Esophagus squamous epithelium (tissue), 5 donors: ENCODE measurements at regions not wholly inside any gene's neighbourhood (a gene's known extent, or its start where the extent isn't known, plus 50 kb on each side); places are given as distances from the start of the nearest gene placed in this dataset.
A peak's percentile ranks its signal among the peaks of the same experiment; 100 is the strongest.

Experiments
- DNase-seq: peaks from one replicate; lab custom pipeline; 2025; lab: John Stamatoyannopoulos, UW
- H3K27ac ChIP-seq, 4 donors: fragments of 200-600 bp; sonication (generic); one replicate each; pipeline ENCODE4 v1.5.1; 2016 to 2019; ENCODE audit warnings: mild to moderate bottlenecking in 1 of 4
- H3K27me3 ChIP-seq, 4 donors: fragments of 200-600 bp; sonication (generic); 1 replicate in 3 of 4; 2 replicates in 1 of 4; pipeline versions ENCODE4 v1.5.1 to v1.6.0; 2017 to 2021; ENCODE audit warnings: antibody characterized with exemption in 1 of 4
- H3K36me3 ChIP-seq, 3 donors: fragments of 200-600 bp; sonication (generic); one replicate each; pipeline ENCODE4 v1.5.1; 2016 to 2019
- H3K4me1 ChIP-seq, 3 donors: fragments of 200-600 bp; sonication (generic); one replicate each; pipeline ENCODE4 v1.5.1; 2017 to 2019
- H3K4me3 ChIP-seq, 4 donors: fragments of 200-600 bp; sonication (generic); 1 replicate in 3 of 4; 2 replicates in 1 of 4; pipeline ENCODE4 v1.5.1; 2016 to 2019; ENCODE audit warnings: mild to moderate bottlenecking in 2 of 4, moderate library complexity in 1 of 4
- H3K9me3 ChIP-seq, 3 donors: fragments of 200-600 bp; sonication (generic); one replicate each; pipeline ENCODE4 v1.5.1; 2016 to 2019
- POLR2A ChIP-seq, 4 donors: fragments of 450-650 bp; IDR thresholded peaks; one replicate each; pipeline ENCODE4 v1.6.1; 2017; ENCODE audit warnings: antibody characterized with exemption in 4 of 4, mild to moderate bottlenecking in 4 of 4, moderate library complexity in 3 of 4
- WGBS, 2 donors: methylation state at CpG; one replicate each; pipeline ENCODE4 v1.1.5; 2018; 5-methylcytosine and 5-hydroxymethylcytosine counted together
- intact Hi-C: fragments of 100-400 bp; cut with DNase I; formaldehyde crosslinking; loops from one replicate; pipeline ENCODE4 v1.15.0; 2022
- TF ChIP-seq, protein P1 (sequence below), 6 experiments: fragments of 450-650 bp in 4 of 6; fragments of 200-600 bp in 2 of 6; sonication (generic) in 2 of 6; IDR thresholded peaks; one replicate each; pipeline ENCODE4 v1.5.1; 2016 to 2019; ENCODE audit warnings: antibody characterized with exemption in 6 of 6, mild to moderate bottlenecking in 4 of 6, moderate library complexity in 4 of 6
- donor health status: DM: yes; HTN: yes; CAD: no.

- no peak overlapping the region for H3K4me3 ChIP-seq
- H3K36me3 ChIP-seq, result no peaks in the 10 kb centered on the region
- no peaks in the 10 kb centered on the region for H3K4me1 ChIP-seq
- H3K27ac ChIP-seq, result no peak overlapping the region
- intact Hi-C loops, result no loop called here
- 89 to 96% methylated on average over 3 of the region's 3 CpGs for WGBS, 2 donors
- TF ChIP-seq, protein P1, sequence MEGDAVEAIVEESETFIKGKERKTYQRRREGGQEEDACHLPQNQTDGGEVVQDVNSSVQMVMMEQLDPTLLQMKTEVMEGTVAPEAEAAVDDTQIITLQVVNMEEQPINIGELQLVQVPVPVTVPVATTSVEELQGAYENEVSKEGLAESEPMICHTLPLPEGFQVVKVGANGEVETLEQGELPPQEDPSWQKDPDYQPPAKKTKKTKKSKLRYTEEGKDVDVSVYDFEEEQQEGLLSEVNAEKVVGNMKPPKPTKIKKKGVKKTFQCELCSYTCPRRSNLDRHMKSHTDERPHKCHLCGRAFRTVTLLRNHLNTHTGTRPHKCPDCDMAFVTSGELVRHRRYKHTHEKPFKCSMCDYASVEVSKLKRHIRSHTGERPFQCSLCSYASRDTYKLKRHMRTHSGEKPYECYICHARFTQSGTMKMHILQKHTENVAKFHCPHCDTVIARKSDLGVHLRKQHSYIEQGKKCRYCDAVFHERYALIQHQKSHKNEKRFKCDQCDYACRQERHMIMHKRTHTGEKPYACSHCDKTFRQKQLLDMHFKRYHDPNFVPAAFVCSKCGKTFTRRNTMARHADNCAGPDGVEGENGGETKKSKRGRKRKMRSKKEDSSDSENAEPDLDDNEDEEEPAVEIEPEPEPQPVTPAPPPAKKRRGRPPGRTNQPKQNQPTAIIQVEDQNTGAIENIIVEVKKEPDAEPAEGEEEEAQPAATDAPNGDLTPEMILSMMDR (IDR thresholded peaks at IDR 0.05), result no peak
- no peak for TF ChIP-seq POLR2A (IDR thresholded peaks at IDR 0.05)
- H3K27me3 ChIP-seq, result no peaks in the 10 kb centered on the region
- DNase-seq, result no peak
- no peaks in the 10 kb centered on the region for H3K9me3 ChIP-seq
Observed at GRCh38 chr10:124204726-124205125, 111.3 kb upstream of the CHST15 start.

DNA sequence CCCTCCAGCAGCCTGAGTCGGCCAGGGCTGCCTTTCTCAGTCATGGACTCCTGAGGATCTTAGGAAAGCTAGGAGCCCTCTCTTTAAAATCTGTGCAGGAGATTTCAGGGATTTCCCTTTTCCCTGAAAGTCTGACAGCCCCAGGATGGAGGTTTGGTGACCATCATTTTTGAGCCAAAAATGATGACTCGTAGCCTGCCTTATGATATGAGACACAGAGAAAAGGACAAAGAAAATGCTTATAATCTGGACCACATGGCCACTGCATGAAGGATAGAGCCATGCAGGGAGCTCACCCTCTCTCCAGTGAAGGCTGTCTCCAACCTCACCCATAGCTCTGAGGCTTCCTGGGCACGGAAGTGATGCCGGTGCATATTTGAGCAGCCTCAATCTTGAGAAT, 106.6 kb upstream of the CHST15 start:
- Histone ChIP-seq H3K27me3 (no peaks in the 10 kb centered on the region), H3K4me1 (peaks cover 0 to 13% (median 0%) of the 10 kb centered on the region in 3 donors), H3K9me3 (no peaks in the 10 kb centered on the region), H3K27ac (no peak overlapping the region), H3K4me3 (no peak overlapping the region), H3K36me3 (no peaks in the 10 kb centered on the region)
- WGBS, 2 donors, result 85 to 94% methylated on average over 3 to 4 of the region's 4 CpGs
- TF ChIP-seq POLR2A (IDR thresholded peaks at IDR 0.05), result no peak
- TF ChIP-seq, protein P1 (IDR thresholded peaks at IDR 0.05), result no peak
- no peak for DNase-seq
- intact Hi-C loops, result no loop called here

DNA sequence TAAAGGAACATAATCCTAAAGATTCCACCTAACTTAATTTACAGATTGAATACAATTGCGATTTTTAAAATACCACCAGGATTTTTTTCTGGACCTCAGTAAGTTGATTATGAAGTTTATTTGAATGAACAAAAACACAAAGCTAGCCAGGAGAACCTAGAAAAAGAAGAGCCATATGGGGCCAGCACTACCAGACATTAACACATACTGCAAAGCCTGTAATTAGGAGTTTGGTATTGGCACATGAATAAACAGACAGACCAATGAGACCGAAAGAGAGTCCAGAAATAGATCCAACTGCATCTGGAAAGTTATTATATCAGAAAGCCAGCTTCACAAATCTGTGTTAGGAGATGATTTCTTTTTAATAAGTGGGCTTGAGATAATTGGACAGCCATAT, 105.5 kb upstream of the CHST15 start:
- 81 to 83% methylated on average over 2 of the region's 2 CpGs for WGBS, 2 donors
- no peak for DNase-seq
- H3K27me3 ChIP-seq, result no peaks in the 10 kb centered on the region
- no peaks in the 10 kb centered on the region for H3K9me3 ChIP-seq
- no peak overlapping the region for H3K27ac ChIP-seq
- H3K36me3 ChIP-seq, result no peaks in the 10 kb centered on the region
- peaks cover 0 to 13% (median 0%) of the 10 kb centered on the region in 3 donors for H3K4me1 ChIP-seq
- TF ChIP-seq, protein P1 (IDR thresholded peaks at IDR 0.05), result no peak
- TF ChIP-seq POLR2A (IDR thresholded peaks at IDR 0.05), result no peak
- intact Hi-C loops, result no loop called here
- H3K4me3 ChIP-seq, result no peak overlapping the region

- no peak for DNase-seq
- no peak for TF ChIP-seq POLR2A (IDR thresholded peaks at IDR 0.05)
- TF ChIP-seq, protein P1 (IDR thresholded peaks at IDR 0.05), result no peak
- Histone ChIP-seq H3K9me3 (no peaks in the 10 kb centered on the region), H3K27ac (peak overlapping the region in 2 of 4 donors; percentile 61 to 70), H3K4me1 (peaks cover 0 to 13% (median 0%) of the 10 kb centered on the region in 3 donors), H3K36me3 (no peaks in the 10 kb centered on the region), H3K27me3 (no peaks in the 10 kb centered on the region), H3K4me3 (no peak overlapping the region)
- intact Hi-C loops, result no loop called here
- WGBS, 2 donors, result 71 to 75% methylated on average over 5 of the region's 5 CpGs
Observed at GRCh38 chr10:124198125-124198501, 104.7 kb upstream of the CHST15 start.

DNA sequence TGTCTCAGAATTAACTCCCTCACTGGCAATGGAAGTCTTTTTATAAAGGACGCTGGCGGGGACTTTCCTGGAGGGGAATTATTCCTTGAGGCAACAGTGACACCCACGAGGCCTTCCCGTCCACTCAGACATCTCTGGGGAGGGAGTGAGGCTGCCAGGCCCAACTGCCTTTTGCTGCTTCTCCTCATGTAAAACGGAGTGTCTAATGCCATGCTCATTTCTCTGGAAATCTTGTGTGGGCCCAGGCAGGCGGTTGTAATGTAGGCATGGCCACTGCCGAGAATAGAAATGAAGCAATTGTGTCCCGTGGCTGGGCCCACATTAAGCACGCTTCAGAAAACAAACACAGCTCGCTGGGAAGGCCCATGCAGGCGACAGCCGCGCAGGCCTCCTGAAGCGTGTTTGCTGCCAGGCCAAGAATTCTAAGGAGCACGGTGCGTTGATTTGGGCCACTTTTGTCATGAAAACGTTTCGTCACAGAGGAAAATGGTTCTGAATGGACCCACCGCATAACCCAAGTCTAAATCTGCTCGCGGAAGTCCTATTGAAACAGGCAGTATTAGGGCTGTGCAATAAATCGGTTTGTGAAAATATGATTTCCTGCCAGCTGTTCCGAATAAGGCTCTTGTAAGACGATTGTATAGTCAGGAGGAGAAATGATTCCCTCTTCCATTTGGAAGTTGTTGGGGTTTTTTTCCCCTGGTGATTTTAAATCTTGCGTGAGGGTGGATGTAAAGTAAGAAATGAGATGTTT, 104.2 kb upstream of the CHST15 start:
- intact Hi-C loops, result no loop called here
- Histone ChIP-seq H3K27me3 (no peaks in the 10 kb centered on the region), H3K9me3 (no peaks in the 10 kb centered on the region), H3K36me3 (no peaks in the 10 kb centered on the region), H3K4me3 (no peak overlapping the region), H3K27ac (peak overlapping the region in 3 of 4 donors; percentile 13 to 70 (median 61)), H3K4me1 (peaks cover 0 to 13% (median 0%) of the 10 kb centered on the region in 3 donors)
- TF ChIP-seq, protein P1 (IDR thresholded peaks at IDR 0.05), result no peak
- TF ChIP-seq POLR2A (IDR thresholded peaks at IDR 0.05), result no peak
- WGBS, 2 donors, result 77 to 81% methylated on average over 20 to 24 of the region's 25 CpGs
- DNase-seq, result no peak
